ENCODE measurements at regions not wholly inside any gene's neighbourhood (a gene's known extent, or its start where the extent isn't known, plus 50 kb on each side); places are given as distances from the start of the nearest gene placed in this dataset.

GRCh38 chr4:111854494-111855087 lies 290.7 kb upstream of the FAM241A start:
- H3K27me3 ChIP-seq: no peaks in the 10 kb centered on the region
- TF ChIP-seq CTCF (IDR thresholded peaks at IDR 0.05) (peak; percentile 40 to 70 (median 61)), POLR2A (IDR thresholded peaks at IDR 0.05) (no peak)
- no peaks in the 10 kb centered on the region for H3K4me1 ChIP-seq (replicated peaks in 1 of 2)
- H3K9me3 ChIP-seq (replicated peaks in 1 of 3): no peaks in the 10 kb centered on the region
- intact Hi-C loops (cut with DNase I): loop anchor here in 1 of 2 donors (5.0 kb wide), 1 partner anchor 212 kb away; no protein-coding TSS in a partner anchor
- DNase-seq: peak; percentile 15 to 55 (median 32)
- no peak overlapping the region for H3K27ac ChIP-seq
- no peak overlapping the region for H3K4me3 ChIP-seq
- H3K36me3 ChIP-seq (replicated peaks in 1 of 2): no peaks in the 10 kb centered on the region
- WGBS, 4 donors: 0% methylated on average over 1 of the region's 1 CpG

GRCh38 chr4:111855308-111855707 lies 289.9 kb upstream of the FAM241A start:
- no peak for TF ChIP-seq POLR2A (IDR thresholded peaks at IDR 0.05)
- no peak for TF ChIP-seq CTCF (IDR thresholded peaks at IDR 0.05)
- no peaks in the 10 kb centered on the region for H3K9me3 ChIP-seq (replicated peaks in 1 of 3)
- no peaks in the 10 kb centered on the region for H3K27me3 ChIP-seq
- intact Hi-C loops (cut with DNase I): no loop called here
- 40 to 91% (median 70%) methylated on average over 1 of the region's 1 CpG for WGBS, 4 donors
- no peaks in the 10 kb centered on the region for H3K4me1 ChIP-seq (replicated peaks in 1 of 2)
- no peak overlapping the region for H3K27ac ChIP-seq
- DNase-seq: no peak
- no peaks in the 10 kb centered on the region for H3K36me3 ChIP-seq (replicated peaks in 1 of 2)
- H3K4me3 ChIP-seq: no peak overlapping the region

GRCh38 chr4:111864066-111864465 lies 281.2 kb upstream of the FAM241A start:
- Histone ChIP-seq H3K27ac (no peak overlapping the region), H3K4me3 (no peak overlapping the region), H3K4me1 (replicated peaks in 1 of 2) (no peaks in the 10 kb centered on the region), H3K27me3 (no peaks in the 10 kb centered on the region), H3K36me3 (replicated peaks in 1 of 2) (no peaks in the 10 kb centered on the region), H3K9me3 (replicated peaks in 1 of 3) (no peaks in the 10 kb centered on the region)
- 60 to 70% (median 69%) methylated on average over 4 of the region's 4 CpGs for WGBS, 4 donors
- intact Hi-C loops (cut with DNase I): no loop called here
- no peak for TF ChIP-seq CTCF (IDR thresholded peaks at IDR 0.05)
- TF ChIP-seq POLR2A (IDR thresholded peaks at IDR 0.05): no peak
- DNase-seq: no peak

GRCh38 chr4:111869339-111869738 lies 275.9 kb upstream of the FAM241A start:
- WGBS, 4 donors: 79 to 87% (median 82%) methylated on average over 4 of the region's 4 CpGs
- no peak overlapping the region for H3K27ac ChIP-seq
- intact Hi-C loops (cut with DNase I): no loop called here

More at GRCh38 chr4:111869339-111869738, 275.9 kb upstream of the FAM241A start:
- no peaks in the 10 kb centered on the region for H3K9me3 ChIP-seq (replicated peaks in 1 of 3)
- no peak for DNase-seq
- TF ChIP-seq CTCF (IDR thresholded peaks at IDR 0.05) (no peak), POLR2A (IDR thresholded peaks at IDR 0.05) (no peak)
- H3K27me3 ChIP-seq: no peaks in the 10 kb centered on the region
- H3K4me1 ChIP-seq (replicated peaks in 1 of 2): no peaks in the 10 kb centered on the region
- no peak overlapping the region for H3K4me3 ChIP-seq
- no peaks in the 10 kb centered on the region for H3K36me3 ChIP-seq (replicated peaks in 1 of 2)
